ENCODE measurements at regions not wholly inside any gene's neighbourhood (a gene's known extent, or its start where the extent isn't known, plus 50 kb on each side); places are given as distances from the start of the nearest gene placed in this dataset.

DNA sequence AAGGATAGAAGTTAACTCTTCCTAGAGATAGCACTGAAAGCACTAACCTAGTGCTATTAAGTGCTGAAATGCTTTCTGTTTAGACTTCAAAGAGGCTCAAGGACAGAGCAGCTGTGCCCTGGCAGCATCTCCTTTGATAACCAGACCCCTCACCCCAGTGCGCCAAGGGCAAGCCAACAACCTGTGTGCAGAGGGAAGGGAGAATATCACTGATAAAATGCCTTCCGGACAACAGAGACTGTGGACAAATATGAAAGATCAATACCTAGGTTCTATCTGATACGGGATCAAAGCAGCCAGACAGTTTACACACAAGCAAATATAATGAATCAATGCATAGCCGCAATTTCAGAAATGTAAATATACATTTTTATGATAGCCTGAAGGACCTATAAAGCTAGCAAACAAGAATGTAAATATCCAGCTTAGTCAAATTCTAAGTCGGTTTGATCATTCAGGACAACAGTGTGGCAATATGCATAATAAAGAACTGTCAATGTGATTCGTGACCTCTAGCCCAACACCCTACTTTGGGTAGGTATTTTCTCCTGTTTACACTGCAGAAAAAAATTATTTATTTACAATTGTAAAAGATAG is 91.8 kb upstream of the RFX8 start:
- TF ChIP-seq, protein P1, sequence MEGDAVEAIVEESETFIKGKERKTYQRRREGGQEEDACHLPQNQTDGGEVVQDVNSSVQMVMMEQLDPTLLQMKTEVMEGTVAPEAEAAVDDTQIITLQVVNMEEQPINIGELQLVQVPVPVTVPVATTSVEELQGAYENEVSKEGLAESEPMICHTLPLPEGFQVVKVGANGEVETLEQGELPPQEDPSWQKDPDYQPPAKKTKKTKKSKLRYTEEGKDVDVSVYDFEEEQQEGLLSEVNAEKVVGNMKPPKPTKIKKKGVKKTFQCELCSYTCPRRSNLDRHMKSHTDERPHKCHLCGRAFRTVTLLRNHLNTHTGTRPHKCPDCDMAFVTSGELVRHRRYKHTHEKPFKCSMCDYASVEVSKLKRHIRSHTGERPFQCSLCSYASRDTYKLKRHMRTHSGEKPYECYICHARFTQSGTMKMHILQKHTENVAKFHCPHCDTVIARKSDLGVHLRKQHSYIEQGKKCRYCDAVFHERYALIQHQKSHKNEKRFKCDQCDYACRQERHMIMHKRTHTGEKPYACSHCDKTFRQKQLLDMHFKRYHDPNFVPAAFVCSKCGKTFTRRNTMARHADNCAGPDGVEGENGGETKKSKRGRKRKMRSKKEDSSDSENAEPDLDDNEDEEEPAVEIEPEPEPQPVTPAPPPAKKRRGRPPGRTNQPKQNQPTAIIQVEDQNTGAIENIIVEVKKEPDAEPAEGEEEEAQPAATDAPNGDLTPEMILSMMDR (IDR thresholded peaks at IDR 0.05), result no peak
- no peak for TF ChIP-seq EP300 (IDR thresholded peaks at IDR 0.05)
- TF ChIP-seq POLR2A (IDR thresholded peaks at IDR 0.05), result no peak

Data from ovary (tissue), 3 donors.